Liver (tissue), 3 donors: ENCODE measurements at regions not wholly inside any gene's neighbourhood (a gene's known extent, or its start where the extent isn't known, plus 50 kb on each side); places are given as distances from the start of the nearest gene placed in this dataset.

Source experiments
- SP1 ChIP-seq: IDR thresholded peaks from 2 replicates; pipeline ENCODE4 v1.6.1; 2018; ENCODE audit warnings: antibody characterized with exemption, mild to moderate bottlenecking
- TAF1 ChIP-seq: conservative IDR thresholded peaks from 2 replicates; pipeline ENCODE4 v1.6.1; 2016; ENCODE audit warnings: antibody characterized with exemption, mild to moderate bottlenecking
- TF ChIP-seq, protein P1 (sequence below): fragments of 150-350 bp; IDR thresholded peaks from 2 replicates; pipeline ENCODE4 v1.5.1; 2017; ENCODE audit warnings: improper control_type of control experiment, low read depth, low read length; ENCODE audit not compliant: missing input control
- TF ChIP-seq, protein P2 (sequence below): IDR thresholded peaks from 2 replicates; pipeline ENCODE4 v1.6.1; 2016; ENCODE audit warnings: antibody characterized with exemption
- donor health status: healthy.
- donor health status: healthy.

DNA sequence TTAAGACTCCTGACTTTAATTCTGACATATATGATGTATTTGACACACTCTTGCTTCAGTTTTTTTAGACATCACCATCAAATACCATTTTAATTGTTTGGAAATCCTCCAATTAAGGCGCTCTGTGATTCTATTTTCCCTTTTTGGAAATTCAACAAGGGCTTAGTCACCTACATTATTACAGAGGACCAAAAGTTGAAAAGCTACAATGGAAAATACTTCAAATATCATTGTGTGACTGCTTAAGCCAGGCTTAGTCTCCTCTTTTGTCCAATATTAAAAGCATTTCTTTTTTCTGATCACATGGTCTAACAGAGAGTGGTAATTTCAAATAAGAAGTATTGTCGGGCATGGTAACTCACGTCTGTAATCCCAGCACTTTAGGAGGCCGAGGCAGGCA is 160.3 kb downstream of the CEMIP2 start:
- TF ChIP-seq SP1: no peak
- no peak for TF ChIP-seq TAF1
- TF ChIP-seq, protein P1, sequence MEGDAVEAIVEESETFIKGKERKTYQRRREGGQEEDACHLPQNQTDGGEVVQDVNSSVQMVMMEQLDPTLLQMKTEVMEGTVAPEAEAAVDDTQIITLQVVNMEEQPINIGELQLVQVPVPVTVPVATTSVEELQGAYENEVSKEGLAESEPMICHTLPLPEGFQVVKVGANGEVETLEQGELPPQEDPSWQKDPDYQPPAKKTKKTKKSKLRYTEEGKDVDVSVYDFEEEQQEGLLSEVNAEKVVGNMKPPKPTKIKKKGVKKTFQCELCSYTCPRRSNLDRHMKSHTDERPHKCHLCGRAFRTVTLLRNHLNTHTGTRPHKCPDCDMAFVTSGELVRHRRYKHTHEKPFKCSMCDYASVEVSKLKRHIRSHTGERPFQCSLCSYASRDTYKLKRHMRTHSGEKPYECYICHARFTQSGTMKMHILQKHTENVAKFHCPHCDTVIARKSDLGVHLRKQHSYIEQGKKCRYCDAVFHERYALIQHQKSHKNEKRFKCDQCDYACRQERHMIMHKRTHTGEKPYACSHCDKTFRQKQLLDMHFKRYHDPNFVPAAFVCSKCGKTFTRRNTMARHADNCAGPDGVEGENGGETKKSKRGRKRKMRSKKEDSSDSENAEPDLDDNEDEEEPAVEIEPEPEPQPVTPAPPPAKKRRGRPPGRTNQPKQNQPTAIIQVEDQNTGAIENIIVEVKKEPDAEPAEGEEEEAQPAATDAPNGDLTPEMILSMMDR: no peak
- TF ChIP-seq, protein P2, sequence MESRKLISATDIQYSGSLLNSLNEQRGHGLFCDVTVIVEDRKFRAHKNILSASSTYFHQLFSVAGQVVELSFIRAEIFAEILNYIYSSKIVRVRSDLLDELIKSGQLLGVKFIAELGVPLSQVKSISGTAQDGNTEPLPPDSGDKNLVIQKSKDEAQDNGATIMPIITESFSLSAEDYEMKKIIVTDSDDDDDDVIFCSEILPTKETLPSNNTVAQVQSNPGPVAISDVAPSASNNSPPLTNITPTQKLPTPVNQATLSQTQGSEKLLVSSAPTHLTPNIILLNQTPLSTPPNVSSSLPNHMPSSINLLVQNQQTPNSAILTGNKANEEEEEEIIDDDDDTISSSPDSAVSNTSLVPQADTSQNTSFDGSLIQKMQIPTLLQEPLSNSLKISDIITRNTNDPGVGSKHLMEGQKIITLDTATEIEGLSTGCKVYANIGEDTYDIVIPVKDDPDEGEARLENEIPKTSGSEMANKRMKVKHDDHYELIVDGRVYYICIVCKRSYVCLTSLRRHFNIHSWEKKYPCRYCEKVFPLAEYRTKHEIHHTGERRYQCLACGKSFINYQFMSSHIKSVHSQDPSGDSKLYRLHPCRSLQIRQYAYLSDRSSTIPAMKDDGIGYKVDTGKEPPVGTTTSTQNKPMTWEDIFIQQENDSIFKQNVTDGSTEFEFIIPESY: no peak
